Esophagus squamous epithelium (tissue), 5 donors: ENCODE measurements at regions not wholly inside any gene's neighbourhood (a gene's known extent, or its start where the extent isn't known, plus 50 kb on each side); places are given as distances from the start of the nearest gene placed in this dataset.

Experiments used
- DNase-seq: peaks from one replicate; lab custom pipeline; 2025; lab: John Stamatoyannopoulos, UW
- H3K27ac ChIP-seq, 4 donors: fragments of 200-600 bp; sonication (generic); one replicate each; pipeline ENCODE4 v1.5.1; 2016 to 2019; ENCODE audit warnings: mild to moderate bottlenecking in 1 of 4
- H3K27me3 ChIP-seq, 4 donors: fragments of 200-600 bp; sonication (generic); 1 replicate in 3 of 4; 2 replicates in 1 of 4; pipeline versions ENCODE4 v1.5.1 to v1.6.0; 2017 to 2021; ENCODE audit warnings: antibody characterized with exemption in 1 of 4
- H3K36me3 ChIP-seq, 3 donors: fragments of 200-600 bp; sonication (generic); one replicate each; pipeline ENCODE4 v1.5.1; 2016 to 2019
- H3K4me1 ChIP-seq, 3 donors: fragments of 200-600 bp; sonication (generic); one replicate each; pipeline ENCODE4 v1.5.1; 2017 to 2019
- H3K4me3 ChIP-seq, 4 donors: fragments of 200-600 bp; sonication (generic); 1 replicate in 3 of 4; 2 replicates in 1 of 4; pipeline ENCODE4 v1.5.1; 2016 to 2019; ENCODE audit warnings: mild to moderate bottlenecking in 2 of 4, moderate library complexity in 1 of 4
- H3K9me3 ChIP-seq, 3 donors: fragments of 200-600 bp; sonication (generic); one replicate each; pipeline ENCODE4 v1.5.1; 2016 to 2019
- POLR2A ChIP-seq, 4 donors: fragments of 450-650 bp; IDR thresholded peaks; one replicate each; pipeline ENCODE4 v1.6.1; 2017; ENCODE audit warnings: antibody characterized with exemption in 4 of 4, mild to moderate bottlenecking in 4 of 4, moderate library complexity in 3 of 4
- WGBS, 2 donors: methylation state at CpG; one replicate each; pipeline ENCODE4 v1.1.5; 2018; 5-methylcytosine and 5-hydroxymethylcytosine counted together
- intact Hi-C: fragments of 100-400 bp; cut with DNase I; formaldehyde crosslinking; loops from one replicate; pipeline ENCODE4 v1.15.0; 2022
- TF ChIP-seq, protein P1 (sequence below), 6 experiments: fragments of 450-650 bp in 4 of 6; fragments of 200-600 bp in 2 of 6; sonication (generic) in 2 of 6; IDR thresholded peaks; one replicate each; pipeline ENCODE4 v1.5.1; 2016 to 2019; ENCODE audit warnings: antibody characterized with exemption in 6 of 6, mild to moderate bottlenecking in 4 of 6, moderate library complexity in 4 of 6
- donor health status: DM: yes; HTN: yes; CAD: no.

DNA sequence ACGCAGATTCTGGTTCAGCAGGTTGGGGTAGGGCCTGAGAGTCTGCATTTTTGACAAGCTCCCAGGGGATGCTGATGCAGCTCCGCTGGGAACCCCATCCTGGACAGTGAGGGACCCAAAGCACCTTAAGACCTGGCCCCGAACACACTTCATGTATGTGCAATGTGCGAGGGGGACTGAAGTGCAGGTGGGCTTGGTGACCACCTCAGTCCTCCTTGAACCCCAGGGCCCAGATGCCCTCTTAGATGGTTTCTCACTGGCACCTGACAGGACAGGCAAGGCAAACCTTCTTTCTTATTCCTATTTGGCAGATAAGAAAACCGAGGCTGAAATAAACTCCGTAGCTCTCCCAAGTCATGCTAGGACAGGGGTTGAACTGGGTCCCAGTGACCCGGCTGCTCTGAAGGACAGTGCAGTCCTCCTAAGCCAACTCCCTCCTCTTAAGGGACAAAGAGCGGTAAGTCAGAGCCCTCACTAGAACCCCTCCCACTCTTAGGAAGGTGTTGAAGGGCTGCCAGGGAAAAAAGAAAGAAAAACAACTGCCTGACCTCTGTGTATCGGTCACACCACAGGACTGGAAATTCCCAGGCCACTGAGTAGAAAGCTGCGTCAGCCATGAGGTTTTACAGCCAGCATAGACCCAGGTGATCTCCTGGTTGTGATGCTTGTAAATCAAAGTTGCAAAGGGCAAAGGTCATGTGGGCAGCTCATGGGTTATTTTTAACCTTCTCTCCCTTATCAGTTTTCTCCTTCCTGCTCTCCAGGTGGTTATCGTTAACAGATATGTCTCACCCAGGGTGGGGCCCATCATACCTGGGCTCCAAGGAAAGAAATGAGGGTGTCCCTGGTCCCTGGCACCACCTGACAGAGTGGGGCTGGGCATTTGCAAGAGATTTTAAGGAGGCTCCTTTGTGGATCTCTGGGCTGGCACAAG lies 90.9 kb upstream of the SMNDC1 start:
- H3K9me3 ChIP-seq = no peaks in the 10 kb centered on the region
- intact Hi-C loops = no loop called here
- no peak overlapping the region for H3K4me3 ChIP-seq
- no peaks in the 10 kb centered on the region for H3K27me3 ChIP-seq
- peak overlapping the region; percentile 6 to 89 (median 51) for H3K27ac ChIP-seq
- DNase-seq = no peak
- H3K36me3 ChIP-seq = no peaks in the 10 kb centered on the region
- H3K4me1 ChIP-seq = peaks cover 23 to 67% (median 29%) of the 10 kb centered on the region in 3 donors
- no peak for TF ChIP-seq POLR2A (IDR thresholded peaks at IDR 0.05)
- TF ChIP-seq, protein P1, sequence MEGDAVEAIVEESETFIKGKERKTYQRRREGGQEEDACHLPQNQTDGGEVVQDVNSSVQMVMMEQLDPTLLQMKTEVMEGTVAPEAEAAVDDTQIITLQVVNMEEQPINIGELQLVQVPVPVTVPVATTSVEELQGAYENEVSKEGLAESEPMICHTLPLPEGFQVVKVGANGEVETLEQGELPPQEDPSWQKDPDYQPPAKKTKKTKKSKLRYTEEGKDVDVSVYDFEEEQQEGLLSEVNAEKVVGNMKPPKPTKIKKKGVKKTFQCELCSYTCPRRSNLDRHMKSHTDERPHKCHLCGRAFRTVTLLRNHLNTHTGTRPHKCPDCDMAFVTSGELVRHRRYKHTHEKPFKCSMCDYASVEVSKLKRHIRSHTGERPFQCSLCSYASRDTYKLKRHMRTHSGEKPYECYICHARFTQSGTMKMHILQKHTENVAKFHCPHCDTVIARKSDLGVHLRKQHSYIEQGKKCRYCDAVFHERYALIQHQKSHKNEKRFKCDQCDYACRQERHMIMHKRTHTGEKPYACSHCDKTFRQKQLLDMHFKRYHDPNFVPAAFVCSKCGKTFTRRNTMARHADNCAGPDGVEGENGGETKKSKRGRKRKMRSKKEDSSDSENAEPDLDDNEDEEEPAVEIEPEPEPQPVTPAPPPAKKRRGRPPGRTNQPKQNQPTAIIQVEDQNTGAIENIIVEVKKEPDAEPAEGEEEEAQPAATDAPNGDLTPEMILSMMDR (IDR thresholded peaks at IDR 0.05) = no peak
- 33 to 59% methylated on average over 4 to 10 of the region's 11 CpGs for WGBS, 2 donors

DNA sequence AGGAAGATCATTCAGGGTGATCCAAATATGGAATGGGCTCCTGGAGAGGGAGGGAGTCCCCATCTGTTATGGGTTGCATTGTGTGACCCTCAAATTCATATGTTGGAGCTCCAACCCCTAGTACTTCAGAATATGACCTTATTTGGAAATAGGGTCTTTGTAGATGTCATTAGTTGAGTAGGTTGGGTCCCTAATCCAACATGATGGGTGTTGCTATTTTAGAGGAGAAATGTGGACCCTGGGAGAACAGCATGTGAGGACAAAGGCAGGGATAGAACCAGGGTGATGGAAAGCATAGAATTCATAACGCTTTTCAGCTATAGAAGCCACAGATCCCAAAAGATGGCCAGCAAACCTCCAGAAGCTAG lies 91.5 kb upstream of the SMNDC1 start:
- DNase-seq = no peak
- 100% methylated on average over 1 of the region's 1 CpG for WGBS, 2 donors
- Histone ChIP-seq H3K4me3 (no peak overlapping the region), H3K4me1 (peaks cover 23 to 67% (median 29%) of the 10 kb centered on the region in 3 donors), H3K27ac (peak overlapping the region in 3 of 4 donors; percentile 36 to 89 (median 66)), H3K36me3 (no peaks in the 10 kb centered on the region), H3K9me3 (no peaks in the 10 kb centered on the region), H3K27me3 (no peaks in the 10 kb centered on the region)
- intact Hi-C loops = no loop called here
- TF ChIP-seq, protein P1 (IDR thresholded peaks at IDR 0.05) = no peak
- no peak for TF ChIP-seq POLR2A (IDR thresholded peaks at IDR 0.05)

DNA sequence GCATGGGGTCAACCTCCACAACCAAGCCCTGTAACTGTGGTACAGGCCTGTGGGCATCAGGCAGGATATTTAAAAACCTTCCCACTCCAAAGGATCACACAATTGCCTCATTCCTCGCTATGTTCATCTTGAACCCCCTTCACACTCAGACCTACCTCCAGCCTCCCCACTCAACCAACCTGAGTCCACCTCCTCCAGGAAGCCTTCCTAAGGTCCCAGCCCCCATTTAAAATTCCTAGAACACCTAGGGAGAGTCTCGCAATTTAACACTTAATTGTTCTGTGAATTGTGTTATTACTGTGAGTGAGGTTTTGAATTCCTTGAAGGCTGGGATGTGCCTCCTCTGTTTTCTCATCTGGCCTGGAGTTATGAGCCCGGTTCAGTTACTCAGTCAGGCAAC lies 93.1 kb upstream of the SMNDC1 start:
- H3K27ac ChIP-seq = peak overlapping the region; percentile 71 to 89 (median 83)
- H3K4me3 ChIP-seq = no peak overlapping the region
- 69 to 81% methylated on average over 3 of the region's 3 CpGs for WGBS, 2 donors
- intact Hi-C loops = no loop called here
- H3K27me3 ChIP-seq = no peaks in the 10 kb centered on the region
- no peaks in the 10 kb centered on the region for H3K36me3 ChIP-seq
- TF ChIP-seq, protein P1 (IDR thresholded peaks at IDR 0.05) = no peak
- TF ChIP-seq POLR2A (IDR thresholded peaks at IDR 0.05) = no peak
- H3K9me3 ChIP-seq = no peaks in the 10 kb centered on the region
- DNase-seq = no peak
- H3K4me1 ChIP-seq = peaks cover 19 to 53% (median 25%) of the 10 kb centered on the region in 3 donors

DNA sequence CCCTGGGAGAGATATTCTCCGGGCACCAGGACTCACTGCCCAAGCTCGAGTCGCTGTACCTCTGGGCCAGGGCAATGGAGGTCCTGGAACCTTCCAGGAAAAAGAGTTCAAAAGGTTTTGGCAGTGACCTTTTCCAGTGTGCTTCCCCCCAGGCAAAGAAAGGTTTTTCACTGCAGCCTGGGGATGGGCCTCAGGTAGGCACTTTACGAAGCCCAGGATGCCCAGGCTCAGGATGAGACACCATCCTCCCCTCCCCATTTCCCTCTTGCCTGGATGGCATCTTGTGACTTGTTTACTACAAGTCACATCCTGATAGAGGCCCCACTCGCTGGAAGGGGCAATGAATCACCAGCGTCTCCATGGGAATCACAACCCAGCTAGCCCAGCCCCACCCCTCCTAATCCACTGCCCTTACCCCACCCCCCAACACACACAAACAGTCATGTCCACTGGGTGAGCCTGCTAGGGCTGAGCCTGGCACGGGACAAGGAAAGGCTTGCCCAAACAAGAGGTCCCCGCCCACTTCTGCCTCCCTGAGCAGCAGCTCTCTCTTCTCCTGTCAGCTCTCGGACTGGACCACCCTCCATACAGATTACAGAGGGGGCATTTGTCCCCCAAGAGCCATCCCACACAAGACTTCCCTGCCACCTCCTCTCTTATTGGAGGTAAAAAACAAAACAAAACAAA lies 93.8 kb upstream of the SMNDC1 start:
- Histone ChIP-seq H3K4me3 (no peak overlapping the region), H3K4me1 (peaks cover 13 to 46% (median 21%) of the 10 kb centered on the region in 3 donors), H3K27me3 (no peaks in the 10 kb centered on the region), H3K27ac (peak overlapping the region; percentile 71 to 89 (median 83)), H3K36me3 (no peaks in the 10 kb centered on the region), H3K9me3 (no peaks in the 10 kb centered on the region)
- intact Hi-C loops = no loop called here
- DNase-seq = peak; percentile 11
- TF ChIP-seq, protein P1 (IDR thresholded peaks at IDR 0.05) = no peak
- no peak for TF ChIP-seq POLR2A (IDR thresholded peaks at IDR 0.05)
- WGBS, 2 donors = 15 to 27% methylated on average over 4 to 6 of the region's 9 CpGs
